ENCODE measurements at regions not wholly inside any gene's neighbourhood (a gene's known extent, or its start where the extent isn't known, plus 50 kb on each side); places are given as distances from the start of the nearest gene placed in this dataset.
"Not testable (repeated sequence)": the region's sequence is repeated elsewhere in the genome, so short reads cannot be mapped to it uniquely, and the experiment has no call there.

DNA sequence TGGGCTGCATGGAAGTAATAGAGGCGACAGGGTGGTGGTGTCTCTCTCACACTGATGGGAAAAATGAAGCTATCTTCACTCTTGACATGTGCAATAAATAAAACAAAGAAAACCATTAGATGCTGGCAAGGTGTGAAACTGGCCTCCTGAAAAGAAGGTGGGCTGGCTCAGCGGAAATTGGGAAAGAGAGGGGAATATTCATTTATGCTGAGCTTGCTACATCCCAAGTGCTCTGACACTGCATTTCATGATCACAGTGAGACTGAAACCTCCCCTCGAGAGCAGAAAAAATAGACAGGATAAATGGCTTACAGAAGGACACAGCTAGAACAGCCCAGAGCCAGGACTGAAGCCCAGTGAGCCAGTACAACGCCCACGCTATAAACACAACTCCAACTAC is 112.1 kb upstream of the SMLR1 start:
- DNase-seq (ENCODE audit: low read depth, low spot score), result no peak

- DNase-seq (ENCODE audit: low read depth, low spot score), result no peak
Measured at GRCh38 chr6:130716466-130716865, 110.7 kb upstream of the SMLR1 start.

DNA sequence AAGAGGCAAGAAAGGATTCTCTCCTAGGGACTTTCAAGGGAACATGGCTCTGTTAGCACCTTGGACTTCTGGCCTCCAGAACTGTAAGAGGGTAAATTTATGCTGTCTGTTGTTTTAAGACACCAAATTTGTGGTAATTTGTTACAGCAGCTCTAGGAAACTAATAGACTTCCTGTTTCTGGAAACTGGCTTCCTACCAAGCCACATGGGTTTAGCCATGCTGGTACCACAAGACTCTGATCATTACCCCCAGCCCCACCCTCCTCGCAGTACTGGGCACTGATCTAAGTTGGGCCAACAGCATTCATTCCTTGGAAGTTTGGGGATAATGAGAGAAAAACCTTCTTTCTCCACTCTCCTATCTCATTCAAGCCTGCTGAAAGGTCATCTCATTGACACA is 109.5 kb upstream of the SMLR1 start:
- no peak for DNase-seq (ENCODE audit: low read depth, low spot score)

DNA sequence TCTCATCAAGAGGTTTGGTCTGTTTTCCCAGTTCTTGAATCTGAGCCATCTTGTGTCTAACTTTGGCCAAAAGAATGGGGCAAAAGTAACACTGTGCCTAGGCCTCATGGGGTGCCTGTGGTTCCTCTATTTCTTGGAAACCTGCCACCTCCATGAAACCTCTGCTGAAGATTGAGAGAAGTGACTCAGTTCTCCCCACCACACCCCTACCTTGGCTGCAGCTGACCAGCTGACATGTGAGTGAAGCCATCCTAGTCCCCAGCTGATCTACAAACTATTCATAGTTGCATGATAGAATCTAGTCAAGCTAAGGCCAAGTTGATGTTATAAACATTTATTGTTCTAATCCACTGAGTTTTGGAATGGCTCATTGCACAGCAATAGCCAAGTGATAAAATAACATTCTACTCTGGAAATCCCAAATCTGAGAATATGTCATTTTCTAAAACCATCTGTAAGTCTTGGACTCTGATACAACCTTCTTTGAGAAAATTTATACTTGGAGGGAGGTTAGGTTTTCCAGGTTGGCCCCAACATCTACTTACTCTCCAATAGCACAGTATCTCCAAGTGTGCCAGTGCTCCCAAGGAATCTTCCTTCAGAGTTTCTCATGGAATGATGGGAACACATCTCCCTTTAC is 107.0 kb upstream of the SMLR1 start:
- DNase-seq (ENCODE audit: low read depth, low spot score), result no peak

- no peak for DNase-seq (ENCODE audit: low read depth, low spot score)
Measured at GRCh38 chr6:130724089-130724488, 103.1 kb upstream of the SMLR1 start.

DNA sequence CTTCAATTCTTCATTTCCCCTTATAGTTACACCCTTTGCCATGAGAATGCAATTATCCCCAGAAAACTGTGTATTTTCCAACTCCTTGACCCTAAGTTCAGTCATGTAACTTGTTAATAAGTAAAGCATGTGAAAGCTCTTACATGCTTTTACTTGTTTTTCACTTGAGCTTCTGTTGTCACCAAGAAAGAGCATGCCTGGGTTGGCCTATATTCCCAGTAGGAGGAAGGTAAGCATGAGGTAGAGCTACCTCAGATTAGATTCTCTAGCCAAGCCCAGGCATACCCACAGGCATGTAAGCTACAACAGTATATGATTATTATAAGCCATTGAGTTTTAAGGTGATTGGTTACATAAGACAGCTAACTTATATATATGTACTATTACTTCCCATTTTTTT is 101.7 kb upstream of the SMLR1 start:
- DNase-seq (ENCODE audit: low read depth, low spot score), result no peak

- DNase-seq (ENCODE audit: low read depth, low spot score), result not testable (repeated sequence)
Measured at GRCh38 chr6:130728064-130728463, 99.1 kb upstream of the SMLR1 start.

DNA sequence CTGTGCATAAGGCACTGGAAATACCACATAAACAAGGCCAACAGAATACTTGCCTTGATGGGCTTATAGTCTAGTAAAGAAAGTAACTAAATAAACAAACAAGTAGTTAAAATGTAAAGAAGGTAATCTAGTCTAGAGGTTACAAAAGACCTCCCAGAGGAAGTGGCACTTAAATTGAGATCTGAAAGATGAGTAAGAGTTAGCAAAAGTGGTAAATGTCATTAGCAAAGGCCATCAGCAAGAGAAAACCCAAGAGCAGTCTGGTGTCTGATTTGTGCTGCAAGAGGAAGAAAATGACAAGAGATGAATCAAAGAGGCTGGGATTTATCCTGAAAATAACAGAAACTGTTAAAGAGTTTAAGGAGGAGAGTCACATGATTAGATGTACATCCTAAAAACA is 96.6 kb upstream of the SMLR1 start:
- no peak for DNase-seq (ENCODE audit: low read depth, low spot score)

GRCh38 chr6:130734161-130734560 is 93.0 kb upstream of the SMLR1 start:
- DNase-seq (ENCODE audit: low read depth, low spot score), result no peak

GRCh38 chr6:130740308-130740707 is 86.9 kb upstream of the SMLR1 start:
- DNase-seq (ENCODE audit: low read depth, low spot score), result no peak

DNA sequence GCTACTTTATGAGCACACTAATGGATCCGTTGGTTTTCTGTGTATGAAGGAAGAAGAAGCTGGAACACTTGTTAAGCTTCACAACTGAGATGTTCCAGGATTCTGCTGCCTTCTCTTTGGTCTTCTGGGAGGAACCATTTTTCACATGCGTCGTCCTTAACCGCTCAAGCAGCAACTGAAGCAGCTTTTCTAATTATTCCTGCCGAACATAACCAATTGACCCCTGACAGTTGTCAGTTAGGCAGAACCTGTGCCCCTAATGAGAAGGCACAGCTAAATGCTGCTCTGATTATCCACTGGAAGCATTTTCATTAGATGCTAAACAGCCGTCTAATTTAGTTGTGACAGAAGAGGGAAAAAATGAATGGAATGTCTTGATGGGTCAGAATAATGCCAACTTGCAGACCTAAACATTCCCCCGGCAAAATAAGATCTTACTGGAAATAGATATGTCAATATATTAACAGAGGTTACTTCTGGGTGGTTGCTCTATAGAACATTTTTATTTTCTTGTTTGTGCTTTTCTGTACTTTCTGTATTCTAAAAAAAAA is 85.0 kb upstream of the SMLR1 start:
- no peak for DNase-seq (ENCODE audit: low read depth, low spot score)

DNA sequence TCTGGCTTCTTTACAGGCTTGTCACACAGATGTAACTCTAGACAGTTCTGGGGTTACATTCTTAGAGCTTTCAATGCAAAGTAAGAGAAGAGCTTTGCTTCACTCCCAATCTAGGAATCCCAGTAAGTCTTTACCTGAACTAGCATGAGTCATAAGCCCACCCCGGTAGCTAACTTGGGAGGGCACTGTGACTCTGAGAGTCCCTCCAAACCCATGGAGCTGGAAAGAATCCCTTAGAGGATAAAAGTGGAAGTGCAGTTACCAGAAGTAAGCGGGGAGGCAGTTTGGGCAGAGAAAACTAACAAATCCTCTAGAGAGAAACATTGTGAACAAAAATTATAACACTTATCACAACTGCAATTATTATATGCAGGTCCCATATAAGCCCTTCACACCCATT is 84.0 kb upstream of the SMLR1 start:
- DNase-seq (ENCODE audit: low read depth, low spot score), result no peak

DNA sequence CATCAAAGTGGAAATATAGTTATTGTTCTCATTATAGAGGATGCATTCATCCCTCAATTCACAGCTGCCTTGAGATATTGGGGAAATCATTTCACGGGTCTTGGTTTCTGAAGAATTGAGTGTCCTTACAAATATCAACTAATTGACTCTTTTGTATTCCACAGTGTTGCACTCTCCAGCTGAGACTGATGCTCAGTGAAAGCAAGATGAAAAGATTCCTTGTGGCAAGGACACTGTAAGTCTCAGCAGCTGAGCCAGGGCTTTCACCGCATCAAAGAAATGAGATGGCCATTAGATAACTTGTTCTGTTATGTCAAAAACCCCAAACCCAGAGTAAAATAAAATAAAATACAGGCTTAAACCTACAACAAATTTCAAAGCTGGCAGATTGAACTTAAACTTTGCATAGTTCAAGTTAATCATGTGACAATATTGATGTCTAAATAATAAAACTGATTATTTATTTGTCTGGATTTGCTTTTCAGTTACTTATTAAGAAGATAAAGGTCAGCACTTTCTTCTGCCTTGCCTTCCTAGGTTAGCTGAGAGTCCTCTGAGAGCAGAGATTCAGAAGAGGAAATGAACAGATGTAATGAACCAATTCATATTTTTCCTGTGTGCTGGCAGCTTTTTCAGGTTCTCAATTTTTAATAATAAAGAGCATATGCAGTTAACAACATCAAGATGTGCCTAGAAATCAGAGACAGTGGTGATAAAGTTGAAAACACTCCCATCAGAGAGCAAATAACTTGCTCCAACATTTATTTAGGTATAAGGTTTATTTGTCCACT is 82.4 kb upstream of the SMLR1 start:
- DNase-seq (ENCODE audit: low read depth, low spot score), result no peak

DNA sequence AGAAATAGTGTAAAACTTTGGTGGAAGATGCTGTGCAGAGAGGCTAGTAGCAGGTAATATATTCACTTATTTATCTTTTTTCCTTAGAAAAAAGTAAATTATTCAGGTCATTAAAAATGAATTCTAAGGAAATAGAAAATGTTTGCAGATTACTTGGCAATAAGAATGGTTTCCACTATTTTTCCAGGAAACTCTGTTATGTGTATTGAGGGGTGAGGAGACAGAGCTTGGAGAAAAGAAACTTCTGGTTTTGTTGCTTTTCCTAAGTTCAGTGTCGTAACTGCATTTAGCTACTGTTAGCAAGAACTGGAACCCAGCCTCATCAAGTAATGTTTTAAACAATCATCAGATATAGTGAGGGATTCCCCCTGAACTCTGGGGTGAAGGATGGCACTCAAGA is 79.2 kb upstream of the SMLR1 start:
- no peak for DNase-seq (ENCODE audit: low read depth, low spot score)

GRCh38 chr6:130749402-130749801 is 77.8 kb upstream of the SMLR1 start:
- DNase-seq (ENCODE audit: low read depth, low spot score), result no peak

GRCh38 chr6:130752267-130752666 is 74.9 kb upstream of the SMLR1 start:
- no peak for DNase-seq (ENCODE audit: low read depth, low spot score)

GRCh38 chr6:130754786-130755367 is 72.3 kb upstream of the SMLR1 start:
- no peak for DNase-seq (ENCODE audit: low read depth, low spot score)

DNA sequence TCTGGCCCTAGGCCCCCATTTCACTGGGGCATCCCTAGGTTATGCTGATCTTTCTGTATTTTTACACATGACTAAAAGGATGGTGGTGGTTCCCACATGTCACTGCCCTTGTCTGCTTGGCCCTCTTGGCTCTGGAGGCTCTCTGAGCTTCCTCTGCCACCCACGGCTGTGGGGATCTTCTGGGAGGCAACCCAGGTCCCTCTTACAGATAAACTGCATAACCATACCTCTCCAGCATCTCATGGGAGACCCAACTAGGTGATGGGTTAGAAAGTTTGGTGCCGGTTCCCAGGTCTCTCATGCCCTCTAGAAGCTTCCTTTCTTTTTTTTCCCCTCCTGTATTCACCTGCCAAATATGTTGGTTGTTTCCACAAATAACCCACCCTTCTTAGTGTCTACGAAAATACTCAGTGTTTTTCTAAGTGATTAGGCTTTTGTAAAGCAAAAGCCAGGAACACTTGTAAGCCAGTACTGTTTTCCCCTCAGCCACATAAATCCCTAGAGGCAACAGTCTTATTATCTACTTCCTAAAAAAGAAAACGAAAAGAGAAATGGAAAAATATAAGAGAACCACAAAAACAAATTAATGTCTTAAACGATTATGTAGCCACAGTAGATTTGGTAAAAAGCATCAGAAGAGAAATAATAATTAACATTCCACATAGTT is 71.7 kb upstream of the SMLR1 start:
- DNase-seq (ENCODE audit: low read depth, low spot score), result no peak

- DNase-seq (ENCODE audit: low read depth, low spot score), result no peak
Measured at GRCh38 chr6:130756824-130757223, 70.4 kb upstream of the SMLR1 start.

GRCh38 chr6:130758813-130759212 is 68.4 kb upstream of the SMLR1 start:
- no peak for DNase-seq (ENCODE audit: low read depth, low spot score)

DNA sequence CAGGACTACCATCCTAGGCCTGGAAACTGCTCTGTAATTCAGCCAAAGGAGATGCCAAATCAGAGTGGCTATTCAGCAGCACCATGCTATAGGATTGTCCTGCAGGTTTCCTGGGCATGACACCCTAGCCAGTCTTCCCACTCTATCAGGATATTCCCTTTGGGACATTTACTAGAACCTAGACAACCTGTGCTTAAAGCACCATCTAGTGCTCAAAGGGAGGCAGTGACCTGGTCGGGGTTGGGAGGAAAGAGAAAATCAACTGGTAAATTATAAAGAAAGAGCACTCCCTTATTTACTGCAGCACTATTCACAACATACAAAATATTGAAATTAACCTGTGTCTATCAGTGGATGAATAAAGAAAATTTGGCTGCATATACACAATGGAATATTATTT is 67.2 kb upstream of the SMLR1 start:
- DNase-seq (ENCODE audit: low read depth, low spot score), result no peak

DNA sequence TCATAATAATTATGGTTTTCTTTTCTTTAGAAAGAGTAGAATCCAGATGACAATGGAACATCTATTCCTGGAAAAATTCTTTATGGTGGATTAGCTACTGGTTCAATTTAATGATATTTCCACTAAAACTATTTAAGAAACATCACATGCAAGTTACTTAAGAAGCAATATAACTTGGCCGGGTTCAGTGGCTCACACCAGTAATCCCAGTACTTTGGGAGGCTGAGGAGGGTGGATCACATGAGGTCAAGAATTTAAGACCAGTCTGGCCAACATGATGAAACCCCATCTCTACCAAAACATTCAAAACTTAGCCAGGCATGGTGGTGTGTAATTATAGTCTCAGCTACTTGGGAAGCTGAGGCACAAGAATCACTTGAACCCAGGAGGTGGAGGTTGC is 65.9 kb upstream of the SMLR1 start:
- no peak for DNase-seq (ENCODE audit: low read depth, low spot score)

Data from brain pericyte (primary cell).